HG02571 (cell line): ENCODE measurements at regions not wholly inside any gene's neighbourhood (a gene's known extent, or its start where the extent isn't known, plus 50 kb on each side); places are given as distances from the start of the nearest gene placed in this dataset.

Experiments
- ATAC-seq: cut with Tn5 transposase; IDR thresholded peaks from one replicate; pipeline ENCODE4 v1.9.1; 2021; ENCODE audit warnings: mild to moderate bottlenecking, moderate library complexity; ENCODE audit not compliant: unreplicated experiment

DNA sequence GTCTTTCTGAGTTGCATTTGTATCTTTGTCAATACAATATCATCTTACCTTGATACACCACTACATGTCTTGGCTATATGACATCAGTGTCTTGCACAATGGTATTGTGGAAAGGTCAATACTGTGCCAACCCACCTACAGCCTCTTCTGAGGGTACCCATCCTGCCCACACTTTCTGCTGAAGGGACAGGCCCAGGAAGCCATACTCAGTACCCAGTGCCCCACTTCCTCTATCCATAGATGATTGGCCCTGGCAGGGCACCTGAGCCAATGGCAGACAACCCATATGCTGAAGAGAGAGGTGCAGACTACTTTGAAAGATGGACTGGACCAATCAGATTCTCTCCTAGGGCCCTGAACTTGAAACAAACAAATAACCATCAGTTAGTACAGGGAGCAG, 152.0 kb upstream of the ADO start:
- no peak for ATAC-seq

DNA sequence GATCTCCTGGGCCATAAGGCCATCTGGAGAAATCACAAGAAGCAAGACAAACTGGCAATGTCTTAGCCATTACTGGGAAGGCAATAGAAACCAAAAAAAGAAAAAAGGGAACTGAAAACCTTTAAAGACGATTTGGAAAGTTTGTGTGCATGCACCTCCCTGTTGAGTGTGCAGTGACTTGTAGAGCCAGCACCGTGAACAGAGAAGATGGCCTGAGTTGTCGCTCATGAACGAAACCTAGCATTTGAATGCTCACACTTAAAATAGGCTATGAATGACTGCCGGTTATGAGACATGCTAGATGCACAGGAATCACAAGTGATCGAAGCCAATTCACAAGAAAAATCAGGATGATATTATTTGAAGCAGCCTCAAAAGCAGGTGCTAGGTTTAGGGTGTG, 151.3 kb upstream of the ADO start:
- peak; percentile 74 for ATAC-seq

DNA sequence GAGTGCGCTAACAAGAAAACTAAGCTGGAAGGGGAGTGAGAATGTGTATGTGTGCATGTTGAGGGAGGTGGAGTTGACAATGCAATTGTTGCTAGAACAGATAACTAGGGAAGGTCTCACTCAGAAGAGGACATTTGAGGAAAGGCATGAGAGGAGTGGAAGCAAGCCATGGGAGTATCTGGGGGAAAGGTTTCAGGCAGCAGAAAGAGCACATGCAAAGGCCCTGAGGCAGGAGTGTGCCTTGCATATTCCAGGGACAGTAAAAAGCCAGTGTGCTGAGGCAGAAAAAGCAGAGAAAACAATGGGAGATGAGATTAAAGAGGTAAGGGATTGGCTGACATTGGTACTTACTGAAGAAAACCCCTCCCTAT, 149.6 kb upstream of the ADO start:
- no peak for ATAC-seq

DNA sequence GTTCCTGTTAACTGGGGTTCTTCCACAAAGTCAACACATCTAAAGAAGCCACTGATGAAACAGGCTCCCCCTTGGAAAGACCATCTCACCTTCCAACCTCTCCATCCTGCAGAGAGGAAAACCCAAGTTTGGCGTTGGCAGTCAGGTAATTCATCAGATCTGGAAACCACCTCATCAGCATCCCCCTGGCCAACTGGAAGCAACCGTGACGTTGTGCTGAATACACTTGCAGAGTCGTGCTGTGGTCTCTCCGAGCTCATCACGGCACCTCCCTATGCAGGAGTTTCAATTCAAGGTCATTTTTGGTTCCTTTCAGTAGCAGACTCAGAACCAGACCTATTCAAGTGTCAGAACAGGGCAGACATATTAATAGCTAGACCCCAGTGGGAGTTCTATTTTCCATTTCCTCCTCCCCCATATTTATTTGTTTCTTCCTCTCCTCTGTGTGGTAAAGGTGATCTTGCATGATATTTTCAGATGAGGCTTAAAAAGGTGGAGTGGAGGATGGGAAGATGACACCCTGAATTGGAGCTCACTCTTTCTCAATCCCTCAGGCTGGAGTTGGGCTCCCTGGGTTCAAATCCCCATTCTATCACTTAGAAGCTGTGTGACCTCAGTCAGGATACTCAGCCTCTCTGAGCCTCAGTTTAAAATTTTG, 149.1 kb upstream of the ADO start:
- peak; percentile 81 for ATAC-seq

- no peak for ATAC-seq
Observed at GRCh38 chr10:62657244-62657835, 147.2 kb upstream of the ADO start.

GRCh38 chr10:62658516-62658915, 146.0 kb upstream of the ADO start:
- no peak for ATAC-seq

DNA sequence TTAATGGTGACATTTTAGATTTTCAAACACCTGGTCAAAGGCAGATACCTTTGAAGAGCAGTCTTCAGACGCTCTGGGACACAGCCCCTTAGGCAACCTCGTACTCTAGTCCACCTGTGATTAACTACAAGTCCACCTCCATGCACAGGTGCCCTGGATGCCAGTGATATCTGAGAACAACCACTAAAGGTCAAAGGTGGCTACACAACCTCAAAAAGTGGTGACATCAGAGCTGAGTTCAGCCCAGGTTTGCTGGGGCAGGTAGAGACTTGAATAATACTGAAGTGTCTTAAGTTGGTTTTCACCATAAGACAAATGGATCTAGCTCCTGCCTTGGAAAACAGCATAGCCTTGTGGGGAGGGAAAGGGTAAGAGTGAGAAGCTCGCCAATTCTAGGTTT, 143.4 kb upstream of the ADO start:
- ATAC-seq = no peak

GRCh38 chr10:62662486-62662885, 142.0 kb upstream of the ADO start:
- ATAC-seq = no peak

DNA sequence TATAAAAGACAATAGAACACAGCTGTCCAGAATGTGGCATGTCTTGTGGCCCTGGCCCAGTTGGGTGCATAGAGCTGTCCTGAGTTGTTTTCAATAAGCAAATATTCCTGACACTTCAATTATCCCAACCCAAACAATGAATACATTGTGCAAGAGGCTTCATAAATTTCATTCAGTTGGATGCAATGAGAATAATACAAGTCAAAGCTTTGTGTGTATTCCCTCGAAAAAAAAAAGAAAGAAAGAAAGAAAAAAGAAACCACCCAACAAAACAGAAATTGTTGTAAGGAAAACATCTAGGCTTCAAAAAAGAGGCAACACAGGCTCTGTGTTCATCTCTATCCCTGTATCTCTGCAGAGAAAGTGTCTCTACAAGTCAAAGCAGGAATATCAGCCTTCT, 138.7 kb upstream of the ADO start:
- no peak for ATAC-seq

DNA sequence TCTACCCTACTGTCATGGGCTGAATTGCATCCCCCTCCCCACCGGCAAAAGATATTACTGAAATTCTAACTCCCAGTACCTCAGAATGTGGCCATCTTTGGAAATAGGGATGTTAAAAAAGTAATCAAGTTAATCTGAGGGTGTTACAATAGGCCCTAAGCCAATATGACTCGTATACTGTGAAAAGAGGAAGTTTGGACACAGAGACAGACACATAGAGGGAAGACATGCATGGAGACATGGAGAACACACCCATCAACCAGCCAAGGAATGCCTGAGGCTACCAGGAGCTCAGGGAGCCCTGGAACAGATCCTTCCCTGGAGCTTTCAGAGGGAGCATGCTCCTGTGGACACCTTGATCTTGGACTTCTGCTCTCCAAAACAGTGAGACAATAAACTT, 138.2 kb upstream of the ADO start:
- no peak for ATAC-seq

GRCh38 chr10:62669341-62669740, 135.2 kb upstream of the ADO start:
- ATAC-seq = no peak

- no peak for ATAC-seq
Observed at GRCh38 chr10:62671104-62671503, 133.4 kb upstream of the ADO start.

GRCh38 chr10:62681211-62681940, 123.1 kb upstream of the ADO start:
- peak; percentile 98 for ATAC-seq

DNA sequence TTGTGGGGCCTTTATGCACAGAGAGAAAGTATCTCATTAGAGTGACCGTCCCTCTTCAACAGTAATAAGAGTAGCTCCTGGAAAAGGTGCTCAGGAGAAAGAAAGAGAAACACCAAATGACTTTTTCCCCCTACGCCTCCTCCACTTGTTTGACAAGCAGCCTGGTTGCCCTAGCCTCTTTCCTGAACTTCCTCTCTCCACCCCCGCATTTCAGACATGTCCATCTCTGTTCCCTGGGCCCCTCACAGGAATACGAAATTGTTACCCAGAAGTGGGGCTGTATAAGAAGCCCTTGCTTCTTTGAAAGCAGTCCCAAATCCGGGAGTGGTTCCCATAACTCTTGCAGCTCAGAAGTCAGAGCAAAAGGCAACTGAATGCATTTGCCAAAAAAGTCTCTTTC, 119.6 kb upstream of the ADO start:
- ATAC-seq = no peak

- no peak for ATAC-seq
Observed at GRCh38 chr10:62687230-62687748, 117.2 kb upstream of the ADO start.

- ATAC-seq = no peak
Observed at GRCh38 chr10:62688971-62689700, 115.4 kb upstream of the ADO start.

GRCh38 chr10:62689712-62690111, 114.8 kb upstream of the ADO start:
- ATAC-seq = no peak

DNA sequence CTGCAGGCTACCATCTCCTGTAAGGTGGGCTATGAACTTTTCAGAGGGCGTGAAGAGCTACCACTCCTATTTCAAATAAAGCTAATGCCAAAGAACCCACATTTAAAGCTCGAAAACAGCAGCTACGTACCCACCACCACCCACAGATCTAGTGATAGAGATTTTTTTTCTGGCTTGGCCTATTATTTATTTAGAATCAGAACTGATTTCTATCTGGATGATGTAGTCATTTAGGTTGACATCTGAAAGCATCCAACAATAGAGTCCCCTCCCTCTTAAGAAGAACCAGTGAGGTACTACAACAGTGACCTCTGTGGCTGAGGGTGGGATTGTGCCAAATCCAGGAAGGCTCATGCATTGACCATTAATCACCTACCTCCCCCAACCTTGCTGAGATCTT, 113.8 kb upstream of the ADO start:
- ATAC-seq = no peak

- ATAC-seq = no peak
Observed at GRCh38 chr10:62691336-62691735, 113.2 kb upstream of the ADO start.

DNA sequence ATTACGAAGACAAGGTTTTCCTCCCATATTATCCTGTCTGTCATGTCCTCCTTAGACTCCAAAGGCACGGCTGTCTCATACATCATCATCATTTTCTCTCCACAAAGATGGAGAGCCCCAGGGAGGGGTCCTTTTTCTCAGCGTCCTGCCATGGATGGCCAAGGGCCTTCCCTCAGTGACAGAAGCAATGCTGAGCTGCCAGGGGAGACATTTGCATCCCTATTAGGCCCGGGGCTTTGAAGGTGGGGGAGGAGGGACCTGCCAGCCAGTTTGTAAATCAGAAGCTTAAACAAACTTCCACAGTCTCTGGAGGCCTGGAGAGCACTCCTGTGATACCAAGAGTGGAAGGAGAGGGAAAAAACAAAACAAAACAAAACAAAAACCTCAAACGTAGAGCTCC, 112.4 kb upstream of the ADO start:
- ATAC-seq = no peak

DNA sequence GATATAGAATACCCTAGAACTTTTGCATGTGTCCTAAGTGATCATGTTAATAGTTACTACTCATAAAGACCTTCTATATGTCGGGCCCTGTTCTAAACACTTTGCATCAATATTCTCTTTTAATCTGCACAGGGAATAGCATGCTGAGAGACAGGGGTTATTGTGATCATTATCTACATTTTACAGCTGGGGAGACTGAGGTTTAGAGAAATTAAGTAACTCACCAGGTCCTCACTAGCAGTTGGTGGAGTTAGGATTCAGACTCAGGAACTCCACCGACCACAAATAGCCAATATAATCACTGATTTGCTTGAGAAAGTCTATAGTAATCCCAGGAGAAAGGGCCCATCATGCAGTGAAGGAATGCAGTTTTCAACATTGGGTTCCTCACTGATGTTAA, 111.2 kb upstream of the ADO start:
- ATAC-seq = no peak
